ENCODE measurements at regions not wholly inside any gene's neighbourhood (a gene's known extent, or its start where the extent isn't known, plus 50 kb on each side); places are given as distances from the start of the nearest gene placed in this dataset.
A peak's percentile ranks its signal among the peaks of the same experiment; 100 is the strongest.

DNA sequence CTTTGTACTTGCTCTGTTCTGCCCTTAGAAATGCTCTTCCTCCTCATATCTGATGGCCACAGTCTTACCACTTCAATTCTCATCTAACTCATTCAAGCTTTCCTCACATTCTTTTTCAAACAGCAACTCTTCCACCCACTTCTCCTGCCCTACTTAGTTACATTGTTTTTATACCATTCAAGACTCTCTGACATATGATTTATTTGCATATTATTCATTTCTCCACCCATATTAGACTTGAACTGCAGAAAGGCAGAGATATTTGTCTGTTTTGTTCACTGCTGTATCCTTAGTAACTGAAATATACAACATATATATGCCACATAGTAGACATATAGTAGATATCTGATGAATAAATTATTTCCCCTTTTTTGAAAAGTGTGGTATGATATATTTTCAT, 95.5 kb upstream of the DCN start:
- no peak overlapping the region for H3K27ac ChIP-seq
- TF ChIP-seq CTCF (conservative IDR thresholded peaks at IDR 0.05) = no peak

- H3K27ac ChIP-seq = no peak overlapping the region
- TF ChIP-seq CTCF (conservative IDR thresholded peaks at IDR 0.05) = no peak
These were observed 93.9 kb upstream of the DCN start for GRCh38 chr12:91276509-91276908.

DNA sequence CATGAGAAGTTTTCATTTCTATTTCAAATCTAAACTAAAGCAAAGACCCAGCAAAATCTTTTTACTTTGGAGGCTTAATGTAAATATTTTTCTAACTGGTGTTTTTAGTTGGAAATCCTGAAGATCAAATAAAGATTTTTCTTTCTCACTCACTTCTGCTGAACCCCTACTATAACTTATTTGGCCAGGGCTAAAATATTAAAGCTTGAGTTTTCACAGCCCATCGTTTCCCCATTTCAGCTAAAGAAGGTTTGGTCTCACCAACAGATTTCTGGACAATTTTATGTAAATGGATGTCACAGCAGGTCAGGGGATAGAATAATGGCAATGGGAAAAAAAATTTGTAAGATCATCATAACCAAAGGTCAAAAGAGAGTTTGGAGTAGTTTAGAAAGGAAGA, 92.7 kb upstream of the DCN start:
- TF ChIP-seq CTCF (conservative IDR thresholded peaks at IDR 0.05) = no peak
- H3K27ac ChIP-seq = peak overlapping the region; percentile 35; the same call in 1 of the 2 replicates

DNA sequence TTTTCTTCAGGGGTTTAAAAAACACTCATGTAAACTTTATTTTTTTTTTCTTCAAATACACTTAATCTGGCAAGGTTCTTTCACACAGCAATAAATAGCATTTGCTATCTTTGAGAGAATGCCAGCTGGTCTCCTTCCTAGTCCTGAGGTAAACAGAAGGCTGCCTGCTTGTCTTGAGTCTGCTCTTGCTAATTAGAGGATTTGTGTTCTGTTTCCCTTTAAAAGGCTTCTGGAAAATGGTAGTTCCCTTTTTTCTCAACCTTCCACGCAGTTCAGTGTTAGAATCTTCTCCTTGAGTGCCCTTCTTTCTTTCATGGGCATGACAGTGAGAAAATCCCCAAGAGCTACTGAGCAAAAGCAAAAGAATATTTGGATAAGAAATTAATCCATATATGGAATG, 92.3 kb upstream of the DCN start:
- TF ChIP-seq CTCF (conservative IDR thresholded peaks at IDR 0.05) = no peak
- H3K27ac ChIP-seq = peak overlapping the region; percentile 35; the same call in 1 of the 2 replicates

GRCh38 chr12:91273560-91273959, 90.9 kb upstream of the DCN start:
- H3K27ac ChIP-seq = no peak overlapping the region
- TF ChIP-seq CTCF (conservative IDR thresholded peaks at IDR 0.05) = no peak

- H3K27ac ChIP-seq = no peak overlapping the region
- TF ChIP-seq CTCF (conservative IDR thresholded peaks at IDR 0.05) = no peak
These were observed 89.9 kb upstream of the DCN start for GRCh38 chr12:91272461-91273063.

GRCh38 chr12:91271185-91271584, 88.6 kb upstream of the DCN start:
- no peak overlapping the region for H3K27ac ChIP-seq
- TF ChIP-seq CTCF (conservative IDR thresholded peaks at IDR 0.05) = no peak
